Body of pancreas (tissue), 4 donors: ENCODE measurements at regions not wholly inside any gene's neighbourhood (a gene's known extent, or its start where the extent isn't known, plus 50 kb on each side); places are given as distances from the start of the nearest gene placed in this dataset.
"Not testable (repeated sequence)": the region's sequence is repeated elsewhere in the genome, so short reads cannot be mapped to it uniquely, and the experiment has no call there.

ENCODE experiments used
- ATAC-seq: fragments of 150-250 bp; one replicate; pipeline ENCODE4 v1.9.1; 2016
- DNase-seq, 4 donors: peaks; one replicate each; pipeline ENCODE4 v3.0.0-alpha.2; 2019
- H3K27ac ChIP-seq, 4 donors: fragments of 200-600 bp; sonication (generic); 1 replicate in 3 of 4; 2 replicates in 1 of 4; pipeline versions ENCODE4 v1.5.1 to v1.6.1; 2016 to 2019; ENCODE audit warnings: mild to moderate bottlenecking in 1 of 4, mixed read lengths in 1 of 4, moderate library complexity in 1 of 4
- H3K27me3 ChIP-seq, 2 donors: fragments of 200-600 bp; sonication (generic); one replicate each; pipeline ENCODE4 v1.6.0; 2016; ENCODE audit warnings: mild to moderate bottlenecking in 1 of 2
- H3K36me3 ChIP-seq, 2 donors: fragments of 200-600 bp; sonication (generic); replicated peaks in 1 of 2; 2 replicates each; pipeline ENCODE4 v1.5.1; 2016; ENCODE audit warnings: low read depth in 2 of 2; ENCODE audit not compliant: insufficient read depth in 1 of 2
- H3K4me1 ChIP-seq: fragments of 200-600 bp; sonication (generic); one replicate; pipeline ENCODE4 v1.6.0; 2016
- H3K4me3 ChIP-seq, 2 donors: fragments of 200-600 bp; sonication (generic); 1 replicate in 1 of 2; 2 replicates in 1 of 2; pipeline ENCODE4 v1.5.1; 2016 to 2019
- H3K9me3 ChIP-seq, 3 donors: fragments of 200-600 bp; sonication (generic); 1 replicate in 2 of 3; 2 replicates in 1 of 3; pipeline ENCODE4 v1.5.1; 2016
- POLR2A ChIP-seq, 3 donors: fragments of 450-650 bp; IDR thresholded peaks; one replicate each; pipeline ENCODE4 v1.6.1; 2016; ENCODE audit warnings: antibody characterized with exemption in 3 of 3, mild to moderate bottlenecking in 2 of 3
- WGBS, 2 donors: methylation state at CpG; one replicate each; pipeline ENCODE4 v1.1.5; 2017; 5-methylcytosine and 5-hydroxymethylcytosine counted together
- intact Hi-C: fragments of 100-400 bp; cut with DNase I; formaldehyde crosslinking; loops from one replicate; pipeline ENCODE4 v1.15.1; 2023
- TF ChIP-seq, protein P1 (sequence below), 7 experiments: fragments of 450-650 bp in 4 of 7; fragments of 200-600 bp in 3 of 7; sonication (generic) in 3 of 7; IDR thresholded peaks; one replicate each; pipeline ENCODE4 v1.5.1; 2016 to 2019; ENCODE audit warnings: antibody characterized with exemption in 7 of 7

DNA sequence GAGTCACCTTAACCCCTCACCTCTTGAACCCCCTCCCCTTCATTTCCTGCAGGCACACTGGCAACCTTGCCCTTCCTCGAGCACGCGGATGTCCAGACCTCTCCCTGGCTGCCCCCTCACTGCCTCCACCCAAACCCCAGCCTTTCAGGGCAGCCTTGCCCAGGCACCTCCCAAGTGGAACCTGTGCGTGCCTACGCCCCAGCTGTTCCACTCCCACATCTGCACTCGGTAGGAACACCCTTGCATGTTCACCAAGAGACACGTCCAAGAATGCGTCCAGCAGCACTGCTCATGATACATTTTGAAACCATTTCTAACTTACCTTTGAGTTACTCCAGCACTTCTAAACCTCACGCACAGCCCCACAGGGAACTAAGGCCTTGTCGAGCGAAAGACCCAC is 93.8 kb upstream of the YWHAQ start:
- WGBS, 2 donors: 83 to 84% methylated on average over 11 of the region's 11 CpGs
- TF ChIP-seq, protein P1, sequence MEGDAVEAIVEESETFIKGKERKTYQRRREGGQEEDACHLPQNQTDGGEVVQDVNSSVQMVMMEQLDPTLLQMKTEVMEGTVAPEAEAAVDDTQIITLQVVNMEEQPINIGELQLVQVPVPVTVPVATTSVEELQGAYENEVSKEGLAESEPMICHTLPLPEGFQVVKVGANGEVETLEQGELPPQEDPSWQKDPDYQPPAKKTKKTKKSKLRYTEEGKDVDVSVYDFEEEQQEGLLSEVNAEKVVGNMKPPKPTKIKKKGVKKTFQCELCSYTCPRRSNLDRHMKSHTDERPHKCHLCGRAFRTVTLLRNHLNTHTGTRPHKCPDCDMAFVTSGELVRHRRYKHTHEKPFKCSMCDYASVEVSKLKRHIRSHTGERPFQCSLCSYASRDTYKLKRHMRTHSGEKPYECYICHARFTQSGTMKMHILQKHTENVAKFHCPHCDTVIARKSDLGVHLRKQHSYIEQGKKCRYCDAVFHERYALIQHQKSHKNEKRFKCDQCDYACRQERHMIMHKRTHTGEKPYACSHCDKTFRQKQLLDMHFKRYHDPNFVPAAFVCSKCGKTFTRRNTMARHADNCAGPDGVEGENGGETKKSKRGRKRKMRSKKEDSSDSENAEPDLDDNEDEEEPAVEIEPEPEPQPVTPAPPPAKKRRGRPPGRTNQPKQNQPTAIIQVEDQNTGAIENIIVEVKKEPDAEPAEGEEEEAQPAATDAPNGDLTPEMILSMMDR (IDR thresholded peaks at IDR 0.05): no peak
- no peak for TF ChIP-seq POLR2A (IDR thresholded peaks at IDR 0.05)
- H3K36me3 ChIP-seq: no peaks in the 10 kb centered on the region

GRCh38 chr2:9725106-9725505 is 94.3 kb upstream of the YWHAQ start:
- DNase-seq: no peak
- Histone ChIP-seq H3K4me3 (no peak overlapping the region), H3K27me3 (no peaks in the 10 kb centered on the region), H3K27ac (no peak overlapping the region), H3K36me3 (no peaks in the 10 kb centered on the region), H3K4me1 (no peaks in the 10 kb centered on the region), H3K9me3 (no peaks in the 10 kb centered on the region)
- no peak for TF ChIP-seq POLR2A (IDR thresholded peaks at IDR 0.05)
- TF ChIP-seq, protein P1 (IDR thresholded peaks at IDR 0.05): no peak
- no peak for ATAC-seq
- 76 to 79% methylated on average over 13 to 14 of the region's 14 CpGs for WGBS, 2 donors
- intact Hi-C loops: no loop called here

More for the DNA sequence above, 93.8 kb upstream of the YWHAQ start:
- Histone ChIP-seq H3K4me3 (no peak overlapping the region), H3K4me1 (no peaks in the 10 kb centered on the region), H3K27ac (no peak overlapping the region), H3K9me3 (no peaks in the 10 kb centered on the region), H3K27me3 (no peaks in the 10 kb centered on the region)
- no peak for DNase-seq
- intact Hi-C loops: no loop called here
- ATAC-seq: no peak

- DNase-seq, ATAC-seq, H3K27me3 ChIP-seq, H3K4me3 ChIP-seq, H3K9me3 ChIP-seq, H3K27ac ChIP-seq, H3K36me3 ChIP-seq, intact Hi-C loops, H3K4me1 ChIP-seq: not testable (repeated sequence)
- 90 to 98% methylated on average over 3 of the region's 3 CpGs for WGBS, 2 donors
These were observed 95.2 kb upstream of the YWHAQ start for GRCh38 chr2:9726016-9726415.

- H3K9me3 ChIP-seq, ATAC-seq, H3K27ac ChIP-seq, intact Hi-C loops, H3K4me3 ChIP-seq, DNase-seq, H3K36me3 ChIP-seq, H3K27me3 ChIP-seq, H3K4me1 ChIP-seq: not testable (repeated sequence)
- WGBS, 2 donors: 72 to 75% methylated on average over 4 of the region's 4 CpGs
These were observed 99.7 kb upstream of the YWHAQ start for GRCh38 chr2:9730523-9730922.

DNA sequence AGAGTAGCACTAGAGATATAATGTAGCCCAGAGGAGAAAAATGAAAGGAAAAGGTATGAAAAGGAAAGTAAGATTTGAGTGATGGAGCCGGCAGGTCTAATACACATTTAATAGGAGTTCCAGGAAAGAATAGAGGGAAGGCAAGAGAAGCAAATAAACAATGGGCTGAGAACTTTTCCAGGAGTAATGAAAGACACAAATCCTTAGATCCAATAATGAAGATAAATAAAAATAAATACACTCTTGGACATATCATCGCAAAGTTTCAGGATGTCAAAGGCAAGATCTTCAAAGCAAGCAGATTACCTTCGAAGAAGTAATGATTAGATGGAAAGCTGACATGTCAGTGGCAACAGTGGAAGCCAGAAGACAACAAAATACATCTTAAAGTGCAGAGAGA is 102.0 kb upstream of the YWHAQ start:
- H3K27ac ChIP-seq: no peak overlapping the region
- 93 to 95% methylated on average over 3 of the region's 3 CpGs for WGBS, 2 donors
- H3K4me3 ChIP-seq: no peak overlapping the region
- ATAC-seq (no peak), DNase-seq (no peak)
- H3K27me3 ChIP-seq: no peaks in the 10 kb centered on the region
- H3K36me3 ChIP-seq: no peaks in the 10 kb centered on the region
- intact Hi-C loops: no loop called here
- H3K4me1 ChIP-seq: no peaks in the 10 kb centered on the region
- no peaks in the 10 kb centered on the region for H3K9me3 ChIP-seq
- no peak for TF ChIP-seq POLR2A (IDR thresholded peaks at IDR 0.05)
- TF ChIP-seq, protein P1 (IDR thresholded peaks at IDR 0.05): no peak

GRCh38 chr2:9734308-9734707 is 103.5 kb upstream of the YWHAQ start:
- Histone ChIP-seq H3K4me1 (no peaks in the 10 kb centered on the region), H3K27ac (no peak overlapping the region), H3K27me3 (no peaks in the 10 kb centered on the region), H3K9me3 (no peaks in the 10 kb centered on the region), H3K36me3 (no peaks in the 10 kb centered on the region), H3K4me3 (no peak overlapping the region)
- intact Hi-C loops: no loop called here
- DNase-seq (no peak), ATAC-seq (no peak)
- WGBS, 2 donors: 26 to 36% methylated on average over 1 of the region's 1 CpG
- TF ChIP-seq, protein P1 (IDR thresholded peaks at IDR 0.05): no peak
- no peak for TF ChIP-seq POLR2A (IDR thresholded peaks at IDR 0.05)
